ENCODE measurements at regions not wholly inside any gene's neighbourhood (a gene's known extent, or its start where the extent isn't known, plus 50 kb on each side); places are given as distances from the start of the nearest gene placed in this dataset.

GRCh38 chr3:174720717-174721116, 138.4 kb upstream of the NAALADL2 start:
- TF ChIP-seq POLR2AphosphoS5 (IDR thresholded peaks at IDR 0.05) (no peak), CTCF (IDR thresholded peaks at IDR 0.05) (no peak)
